Keratinocyte (primary cell): ENCODE measurements at regions not wholly inside any gene's neighbourhood (a gene's known extent, or its start where the extent isn't known, plus 50 kb on each side); places are given as distances from the start of the nearest gene placed in this dataset.

Source experiments
- DNase-seq: peaks from one replicate; pipeline ENCODE4 v3.0.0-alpha.2; 2011; ENCODE audit warnings: low read depth, missing footprints, low spot score
- FAIRE-seq: peaks from 2 replicates; lab custom pipeline; 2011; peaks lifted over from hg19 to GRCh38; lab: Jason Lieb, UNC
- H2AFZ ChIP-seq: 2 replicates; pipeline ENCODE4 v1.6.0; 2012; ENCODE audit warnings: low read length, control low read depth, inconsistent platforms; ENCODE audit not compliant: control insufficient read depth
- H3K27ac ChIP-seq: 2 replicates; pipeline ENCODE4 v1.5.1; 2011; ENCODE audit warnings: low read length; ENCODE audit not compliant: control insufficient read depth, insufficient read depth
- H3K27me3 ChIP-seq: 3 replicates; pipeline ENCODE4 v1.6.0; 2011; ENCODE audit warnings: low read length; ENCODE audit not compliant: control insufficient read depth, insufficient read depth; ENCODE audit errors: extremely low read depth
- H3K36me3 ChIP-seq, 2 experiments: 2 replicates in 1 of 2; 3 replicates in 1 of 2; pipeline ENCODE4 v1.5.1; 2011; ENCODE audit warnings: low read length in 2 of 2, mild to moderate bottlenecking in 1 of 2; ENCODE audit not compliant: control insufficient read depth in 2 of 2, insufficient read depth in 2 of 2; ENCODE audit errors: extremely low read depth in 1 of 2
- H3K4me1 ChIP-seq: 3 replicates; pipeline ENCODE4 v1.5.1; 2011; ENCODE audit warnings: low read length; ENCODE audit not compliant: control insufficient read depth, insufficient read depth; ENCODE audit errors: extremely low read depth
- H3K4me2 ChIP-seq: 3 replicates; pipeline ENCODE4 v1.6.0; 2011; ENCODE audit warnings: low read depth, low read length; ENCODE audit not compliant: control insufficient read depth, insufficient read depth; ENCODE audit errors: extremely low read depth
- H3K4me3 ChIP-seq, 3 experiments: fragments of 200-600 bp in 1 of 3; sonication (generic) in 1 of 3; 2 replicates in 2 of 3; 3 replicates in 1 of 3; pipeline ENCODE4 v1.5.1; 2011 to 2016; ENCODE audit warnings: low read length in 3 of 3, mild to moderate bottlenecking in 3 of 3, control low read depth in 2 of 3, inconsistent platforms in 1 of 3, low read depth in 1 of 3, mixed read lengths in 1 of 3, mixed run types in 1 of 3, moderate library complexity in 1 of 3; ENCODE audit not compliant: control insufficient read depth in 2 of 3, insufficient read depth in 2 of 3; ENCODE audit errors: extremely low read depth in 1 of 3
- H3K79me2 ChIP-seq: 2 replicates; pipeline ENCODE4 v1.6.0; 2012; ENCODE audit warnings: low read length; ENCODE audit not compliant: control insufficient read depth, insufficient read depth
- H3K9ac ChIP-seq: 3 replicates; pipeline ENCODE4 v1.6.0; 2011; ENCODE audit warnings: low read length; ENCODE audit not compliant: control insufficient read depth, insufficient read depth; ENCODE audit errors: extremely low read depth
- H3K9me1 ChIP-seq: 3 replicates; pipeline ENCODE4 v1.6.0; 2011; ENCODE audit warnings: low read length; ENCODE audit not compliant: control insufficient read depth, insufficient read depth; ENCODE audit errors: extremely low read depth
- H3K9me3 ChIP-seq: 2 replicates; pipeline ENCODE4 v1.5.1; 2012; ENCODE audit warnings: low read depth, low read length; ENCODE audit not compliant: control insufficient read depth
- H4K20me1 ChIP-seq: 3 replicates; pipeline ENCODE4 v1.6.0; 2011; ENCODE audit warnings: low read length; ENCODE audit not compliant: control insufficient read depth, insufficient read depth; ENCODE audit errors: extremely low read depth
- EZH2 ChIP-seq: IDR thresholded peaks from one replicate; pipeline ENCODE4 v1.6.1; 2012; ENCODE audit warnings: inconsistent platforms, mild to moderate bottlenecking, low read length, moderate library complexity
- dilution Hi-C: fragments of 300-500 bp; cut with MboI; formaldehyde crosslinking; loops from one replicate; pipeline ENCODE4 v1.7.0; 2020; ENCODE audit warnings: low sequenced_read_pairs; ENCODE audit not compliant: extremely low pct_ligation_motif_present
- TF ChIP-seq, protein P1 (sequence below), 3 experiments: IDR thresholded peaks in 1 of 3; conservative IDR thresholded peaks in 1 of 3; optimal IDR thresholded peaks in 1 of 3; 2 replicates in 2 of 3; 3 replicates in 1 of 3; pipeline versions ENCODE3 to v1.5.1; 2011; ENCODE audit warnings: low read length in 3 of 3, mild to moderate bottlenecking in 3 of 3, moderate library complexity in 2 of 3, control low read depth in 1 of 3, inconsistent platforms in 1 of 3; ENCODE audit not compliant: insufficient read depth in 2 of 3; ENCODE audit errors: extremely low read depth in 1 of 3

DNA sequence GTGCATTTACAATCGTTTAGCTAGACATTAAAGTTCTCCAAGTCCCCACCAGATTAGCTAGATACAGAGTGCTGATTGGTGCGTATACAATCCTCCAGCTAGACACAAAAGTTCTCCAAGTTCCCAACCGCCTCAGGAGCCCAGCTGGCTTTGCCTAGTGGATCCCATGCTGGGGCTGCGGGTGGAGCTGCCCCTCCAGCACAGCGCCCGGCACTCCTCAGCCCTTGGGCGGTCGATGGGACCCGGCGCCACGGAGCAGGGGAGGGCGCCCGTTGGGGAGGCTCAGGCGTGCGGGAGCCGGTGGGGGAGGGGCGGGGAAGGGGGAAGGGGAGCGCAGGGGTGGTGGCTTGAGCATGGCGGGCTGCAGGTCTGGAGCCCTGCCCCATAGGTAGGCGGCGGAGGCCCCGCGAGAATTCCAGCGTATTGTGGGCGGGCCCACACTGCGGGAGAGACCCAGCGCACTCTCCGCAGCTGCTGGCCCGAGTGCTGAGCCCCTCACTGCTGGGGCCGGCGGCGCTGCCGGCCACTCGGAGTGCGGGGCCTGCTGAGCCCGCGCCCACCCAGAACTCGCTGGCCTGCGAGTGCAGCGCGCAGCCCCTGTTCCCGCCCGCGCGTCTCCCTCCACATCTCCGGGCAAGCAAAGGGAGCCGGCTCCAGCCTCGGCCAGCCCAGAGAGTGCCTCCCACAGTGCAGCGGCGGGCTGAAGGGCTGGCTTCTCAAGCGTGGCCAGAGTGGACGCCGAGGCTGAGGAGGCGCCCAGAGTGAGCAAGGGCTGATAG, 907.5 kb downstream of the CDH8 start:
- no peaks in the 10 kb centered on the region for H3K27me3 ChIP-seq
- H3K27ac ChIP-seq, result no peak overlapping the region
- DNase-seq (no peak), FAIRE-seq (no peak)
- no peaks in the 10 kb centered on the region for H3K79me2 ChIP-seq
- dilution Hi-C loops, result no loop called here
- H3K9ac ChIP-seq, result no peak overlapping the region
- no peaks in the 10 kb centered on the region for H3K9me3 ChIP-seq
- no peaks in the 10 kb centered on the region for H4K20me1 ChIP-seq
- no peak overlapping the region for H3K4me3 ChIP-seq
- no peak overlapping the region for H3K4me2 ChIP-seq
- no peaks in the 10 kb centered on the region for H3K9me1 ChIP-seq
- no peaks in the 10 kb centered on the region for H3K4me1 ChIP-seq
- no peaks in the 10 kb centered on the region for H3K36me3 ChIP-seq
- no peak overlapping the region for H2AFZ ChIP-seq
- TF ChIP-seq EZH2, result no peak
- TF ChIP-seq, protein P1, sequence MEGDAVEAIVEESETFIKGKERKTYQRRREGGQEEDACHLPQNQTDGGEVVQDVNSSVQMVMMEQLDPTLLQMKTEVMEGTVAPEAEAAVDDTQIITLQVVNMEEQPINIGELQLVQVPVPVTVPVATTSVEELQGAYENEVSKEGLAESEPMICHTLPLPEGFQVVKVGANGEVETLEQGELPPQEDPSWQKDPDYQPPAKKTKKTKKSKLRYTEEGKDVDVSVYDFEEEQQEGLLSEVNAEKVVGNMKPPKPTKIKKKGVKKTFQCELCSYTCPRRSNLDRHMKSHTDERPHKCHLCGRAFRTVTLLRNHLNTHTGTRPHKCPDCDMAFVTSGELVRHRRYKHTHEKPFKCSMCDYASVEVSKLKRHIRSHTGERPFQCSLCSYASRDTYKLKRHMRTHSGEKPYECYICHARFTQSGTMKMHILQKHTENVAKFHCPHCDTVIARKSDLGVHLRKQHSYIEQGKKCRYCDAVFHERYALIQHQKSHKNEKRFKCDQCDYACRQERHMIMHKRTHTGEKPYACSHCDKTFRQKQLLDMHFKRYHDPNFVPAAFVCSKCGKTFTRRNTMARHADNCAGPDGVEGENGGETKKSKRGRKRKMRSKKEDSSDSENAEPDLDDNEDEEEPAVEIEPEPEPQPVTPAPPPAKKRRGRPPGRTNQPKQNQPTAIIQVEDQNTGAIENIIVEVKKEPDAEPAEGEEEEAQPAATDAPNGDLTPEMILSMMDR (optimal IDR thresholded peaks at IDR 0.05 in 1 of 3, IDR thresholded peaks at IDR 0.05 in 1 of 3, conservative IDR thresholded peaks at IDR 0.05 in 1 of 3; ENCODE audit: extremely low read depth in 1 of 3, insufficient read depth in 2 of 3, low read length in 3 of 3), result no peak

DNA sequence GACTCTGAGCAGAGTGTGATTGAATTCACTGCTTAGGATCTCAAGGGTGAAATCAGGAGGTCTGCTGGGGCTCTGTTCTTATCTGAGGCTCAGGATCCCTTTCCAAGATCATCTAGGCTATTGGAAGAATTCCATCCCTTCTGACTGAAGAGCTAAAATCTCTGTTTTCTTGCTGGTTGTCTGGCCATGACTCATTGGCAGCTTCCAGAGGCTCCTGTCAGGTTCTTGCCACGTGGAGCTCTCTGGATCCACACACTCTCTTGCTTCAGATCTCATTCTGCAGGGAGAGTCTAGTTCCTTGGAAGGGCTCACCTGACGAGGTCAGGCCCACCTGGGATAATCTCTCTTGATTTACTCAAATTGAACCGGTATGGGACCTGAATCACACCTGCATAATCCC, 930.7 kb downstream of the CDH8 start:
- Histone ChIP-seq H3K27ac (no peak overlapping the region), H3K9me3 (no peaks in the 10 kb centered on the region), H2AFZ (no peak overlapping the region), H3K4me1 (no peaks in the 10 kb centered on the region), H4K20me1 (no peaks in the 10 kb centered on the region), H3K4me2 (no peak overlapping the region), H3K36me3 (no peaks in the 10 kb centered on the region), H3K79me2 (no peaks in the 10 kb centered on the region), H3K4me3 (no peak overlapping the region), H3K27me3 (no peaks in the 10 kb centered on the region), H3K9me1 (no peaks in the 10 kb centered on the region), H3K9ac (no peak overlapping the region)
- dilution Hi-C loops, result no loop called here
- DNase-seq (no peak), FAIRE-seq (no peak)
- TF ChIP-seq, protein P1 (optimal IDR thresholded peaks at IDR 0.05 in 1 of 3, IDR thresholded peaks at IDR 0.05 in 1 of 3, conservative IDR thresholded peaks at IDR 0.05 in 1 of 3; ENCODE audit: extremely low read depth in 1 of 3, insufficient read depth in 2 of 3, low read length in 3 of 3), result no peak
- no peak for TF ChIP-seq EZH2
